ENCODE measurements at regions not wholly inside any gene's neighbourhood (a gene's known extent, or its start where the extent isn't known, plus 50 kb on each side); places are given as distances from the start of the nearest gene placed in this dataset.

GRCh38 chr11:69892986-69893555 lies 73.9 kb upstream of the FGF3 start:
- H3K79me1 ChIP-seq (ENCODE audit: insufficient read depth, low read depth, low read length, poor library complexity, severe bottlenecking), result no peaks in the 10 kb centered on the region
- H3K4me3 Mint-ChIP-seq, result peak overlapping the region; percentile 15 to 52; a peak in 2 of 5 replicates
- no CpG with 5 or more reads among the region's 11 CpGs for WGBS (ENCODE audit: extremely low coverage, insufficient read length, low lambda C conversion rate)
- no peak for DNase-seq
- peaks cover 6% of the 10 kb centered on the region in 2 experiments for H3K9me3 Mint-ChIP-seq
- TF ChIP-seq CTCF (conservative IDR thresholded peaks at IDR 0.05), result peak; percentile 4; the same call in 1 of the 3 replicates
- no peaks in the 10 kb centered on the region for H3K23me2 ChIP-seq (ENCODE audit: insufficient read length, low read depth, low read length, poor library complexity, severe bottlenecking)
- no peaks in the 10 kb centered on the region for H3K79me2 ChIP-seq (ENCODE audit: insufficient read depth, low read length)
- no peak overlapping the region for H2BK20ac ChIP-seq (ENCODE audit: low read depth, low read length, poor library complexity, severe bottlenecking)
- no peak overlapping the region for H3T11ph ChIP-seq (ENCODE audit: low read length)
- H3K27ac ChIP-seq (ENCODE audit: insufficient read length, low read depth, low read length), result no peak overlapping the region
- no peak overlapping the region for H3K56ac ChIP-seq (ENCODE audit: insufficient read length, low read depth, low read length)
- H3K4ac ChIP-seq (ENCODE audit: low read depth, low read length), result no peak overlapping the region
- H3K27me3 Mint-ChIP-seq (ENCODE audit: low read depth), result peaks cover 62% of the 10 kb centered on the region
- no peak overlapping the region for H2AK5ac ChIP-seq (ENCODE audit: insufficient read length, low read length)
- peak overlapping the region in 1 of 3 experiments; percentile 73; a peak in 1 of 7 replicates for H3K27ac Mint-ChIP-seq
- H2BK5ac ChIP-seq (ENCODE audit: insufficient read length, low read length), result no peak overlapping the region
- no peak overlapping the region for H3K4me2 ChIP-seq (ENCODE audit: insufficient read depth, insufficient read length, low read length)
- no peak overlapping the region for H4K91ac ChIP-seq (ENCODE audit: insufficient read length, low read depth, low read length)
- peaks cover 0 to under 1% (median 0%) of the 10 kb centered on the region in 3 experiments; a peak in 1 of 7 replicates for H3K36me3 Mint-ChIP-seq (ENCODE audit: insufficient read depth in 1 of 3, low read depth in 3 of 3)
- no peaks in the 10 kb centered on the region for H3K9me3 ChIP-seq (ENCODE audit: control insufficient read depth, low read depth, low read length)
- no peak overlapping the region for H2BK120ac ChIP-seq (ENCODE audit: low read depth, low read length, poor library complexity, severe bottlenecking)
- no peak overlapping the region for H2BK15ac ChIP-seq (ENCODE audit: low read depth, low read length)
- no peak overlapping the region for H3K14ac ChIP-seq (ENCODE audit: insufficient read depth, low read length)
- H3K27me3 ChIP-seq (ENCODE audit: insufficient read depth, low read length), result no peaks in the 10 kb centered on the region; the same call in 1 of the 2 replicates
- no peak overlapping the region for H4K5ac ChIP-seq (ENCODE audit: insufficient read length, low read depth, low read length)
- no peak overlapping the region for H2BK12ac ChIP-seq (ENCODE audit: insufficient read length, low read depth, low read length)
- H3K18ac ChIP-seq (ENCODE audit: insufficient read length, low read depth, low read length), result no peak overlapping the region
- H3K23ac ChIP-seq (ENCODE audit: insufficient read length, low read depth, low read length), result no peak overlapping the region
- H4K8ac ChIP-seq (replicated peaks; ENCODE audit: insufficient read length, low read depth, low read length), result no peak overlapping the region
- peaks cover 3% of the 10 kb centered on the region; the same call in 1 of the 2 replicates for H3K4me1 ChIP-seq (ENCODE audit: insufficient read depth, low read length)
- H3K9ac ChIP-seq (ENCODE audit: extremely low read depth, insufficient read length, low read length), result no peak overlapping the region
- H2AFZ ChIP-seq (ENCODE audit: low read length), result no peak overlapping the region
- H3K4me1 Mint-ChIP-seq, result peaks cover 27 to 28% of the 10 kb centered on the region in 2 experiments
- H4K20me1 ChIP-seq (ENCODE audit: control insufficient read depth, insufficient read depth, insufficient read length), result no peaks in the 10 kb centered on the region
